ENCODE measurements at regions not wholly inside any gene's neighbourhood (a gene's known extent, or its start where the extent isn't known, plus 50 kb on each side); places are given as distances from the start of the nearest gene placed in this dataset.

DNA sequence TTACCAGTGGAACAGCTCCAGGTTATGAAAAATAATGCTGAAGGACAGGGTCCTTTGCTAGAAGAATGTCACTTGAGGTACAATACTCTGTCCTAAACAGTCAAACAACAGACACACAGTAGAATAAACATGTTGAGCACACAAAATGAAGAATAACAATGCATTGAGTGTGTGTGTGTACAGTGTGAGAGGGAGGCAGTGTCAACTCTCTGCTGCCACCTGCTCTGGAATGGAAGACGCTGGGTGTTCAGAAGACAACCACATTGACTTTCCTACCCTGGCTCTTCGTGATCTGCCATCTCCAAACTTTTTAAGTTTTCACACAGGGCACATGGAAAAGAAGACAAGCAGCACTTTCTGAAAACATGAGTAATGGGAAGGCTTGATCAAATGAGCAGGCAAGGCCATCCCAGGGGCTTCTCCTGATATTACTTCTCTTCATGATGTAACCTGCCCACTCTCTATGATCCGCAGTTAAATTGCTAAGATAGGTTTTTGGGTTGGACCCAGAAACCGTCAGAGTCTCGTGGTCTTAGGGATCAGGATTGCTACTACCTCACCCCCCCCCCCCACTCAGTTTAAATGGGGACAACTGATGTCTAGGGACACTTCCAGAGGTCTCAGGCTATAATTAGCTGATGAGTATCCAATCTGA is 533.2 kb upstream of the TNP1 start:
- no peak for TF ChIP-seq SIN3A (IDR thresholded peaks at IDR 0.05; ENCODE audit: borderline replicate concordance, insufficient read depth, low read depth, low read length)
- TF ChIP-seq, protein P1, sequence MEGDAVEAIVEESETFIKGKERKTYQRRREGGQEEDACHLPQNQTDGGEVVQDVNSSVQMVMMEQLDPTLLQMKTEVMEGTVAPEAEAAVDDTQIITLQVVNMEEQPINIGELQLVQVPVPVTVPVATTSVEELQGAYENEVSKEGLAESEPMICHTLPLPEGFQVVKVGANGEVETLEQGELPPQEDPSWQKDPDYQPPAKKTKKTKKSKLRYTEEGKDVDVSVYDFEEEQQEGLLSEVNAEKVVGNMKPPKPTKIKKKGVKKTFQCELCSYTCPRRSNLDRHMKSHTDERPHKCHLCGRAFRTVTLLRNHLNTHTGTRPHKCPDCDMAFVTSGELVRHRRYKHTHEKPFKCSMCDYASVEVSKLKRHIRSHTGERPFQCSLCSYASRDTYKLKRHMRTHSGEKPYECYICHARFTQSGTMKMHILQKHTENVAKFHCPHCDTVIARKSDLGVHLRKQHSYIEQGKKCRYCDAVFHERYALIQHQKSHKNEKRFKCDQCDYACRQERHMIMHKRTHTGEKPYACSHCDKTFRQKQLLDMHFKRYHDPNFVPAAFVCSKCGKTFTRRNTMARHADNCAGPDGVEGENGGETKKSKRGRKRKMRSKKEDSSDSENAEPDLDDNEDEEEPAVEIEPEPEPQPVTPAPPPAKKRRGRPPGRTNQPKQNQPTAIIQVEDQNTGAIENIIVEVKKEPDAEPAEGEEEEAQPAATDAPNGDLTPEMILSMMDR (IDR thresholded peaks at IDR 0.05), result no peak
- TF ChIP-seq POLR2AphosphoS5 (IDR thresholded peaks at IDR 0.05; ENCODE audit: low read depth, low read length), result no peak

Data from Panc1 (cell line).